ENCODE measurements at regions not wholly inside any gene's neighbourhood (a gene's known extent, or its start where the extent isn't known, plus 50 kb on each side); places are given as distances from the start of the nearest gene placed in this dataset.
"Not testable (repeated sequence)": the region's sequence is repeated elsewhere in the genome, so short reads cannot be mapped to it uniquely, and the experiment has no call there.

GRCh38 chr14:34381304-34381703, 80.7 kb downstream of the SPTSSA start:
- DNase-seq = not testable (repeated sequence)

GRCh38 chr14:34380471-34380845, 81.6 kb downstream of the SPTSSA start:
- no peak for DNase-seq

- DNase-seq = no peak
Observed at GRCh38 chr14:34379816-34380470, 82.1 kb downstream of the SPTSSA start.

- no peak for DNase-seq
Observed at GRCh38 chr14:34376649-34377267, 85.3 kb downstream of the SPTSSA start.

DNA sequence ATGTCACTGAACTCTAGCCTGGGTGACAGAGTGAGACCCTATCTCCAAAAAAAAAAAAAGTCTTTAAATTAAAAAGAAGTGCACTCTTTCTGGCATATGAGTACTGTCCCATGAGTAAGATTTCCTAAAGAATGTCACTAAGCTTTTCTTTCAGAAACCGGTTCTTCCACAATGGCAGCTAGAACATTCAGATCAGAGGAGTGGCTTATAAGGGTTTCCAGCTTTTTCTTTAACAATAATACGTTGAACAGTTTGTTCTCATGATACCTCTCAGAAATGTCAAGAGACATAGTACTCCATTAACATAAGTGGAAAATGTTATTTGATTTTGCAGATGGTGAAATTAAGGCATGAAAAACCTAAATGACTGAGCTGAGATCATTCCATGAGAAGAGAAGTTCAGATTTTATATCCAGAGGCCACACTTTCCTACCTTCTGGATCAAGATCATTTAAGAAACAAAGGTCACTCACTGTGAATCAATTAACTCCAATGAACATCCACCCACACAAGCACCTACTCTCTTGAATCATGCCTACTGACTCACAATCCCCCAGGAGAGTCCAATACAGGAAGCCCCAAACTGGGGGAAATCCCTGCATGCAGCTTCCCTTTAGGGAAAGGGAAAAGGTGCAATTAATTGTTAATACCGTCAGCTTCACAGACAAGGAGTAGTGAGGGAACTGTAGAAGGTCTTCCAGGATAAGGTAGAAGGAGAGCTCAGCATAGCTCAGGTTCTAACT, 86.9 kb downstream of the SPTSSA start:
- no peak for DNase-seq

GRCh38 chr14:34373191-34373590, 88.8 kb downstream of the SPTSSA start:
- no peak for DNase-seq

DNA sequence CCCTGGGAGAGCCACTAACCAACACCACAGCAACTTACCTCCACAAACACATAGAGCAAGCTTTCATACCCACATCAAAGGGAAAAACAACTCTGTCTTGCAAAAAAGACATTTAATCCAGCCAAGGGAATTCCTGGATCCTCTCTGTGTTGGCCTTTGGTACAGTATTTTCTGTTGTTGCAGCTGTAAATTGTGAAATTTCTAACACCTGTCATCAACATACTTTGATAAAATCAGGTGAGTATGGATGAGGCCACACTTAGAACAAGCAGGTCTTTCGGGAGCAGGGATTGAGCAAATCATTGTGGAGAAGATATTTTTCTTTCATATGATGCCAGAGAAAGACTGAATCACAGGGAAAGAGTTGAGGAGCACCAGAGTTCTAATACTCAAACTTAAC, 89.3 kb downstream of the SPTSSA start:
- no peak for DNase-seq

- DNase-seq = no peak
Observed at GRCh38 chr14:34369648-34370030, 92.4 kb downstream of the SPTSSA start.

GRCh38 chr14:34368971-34369647, 92.9 kb downstream of the SPTSSA start:
- no peak for DNase-seq

DNA sequence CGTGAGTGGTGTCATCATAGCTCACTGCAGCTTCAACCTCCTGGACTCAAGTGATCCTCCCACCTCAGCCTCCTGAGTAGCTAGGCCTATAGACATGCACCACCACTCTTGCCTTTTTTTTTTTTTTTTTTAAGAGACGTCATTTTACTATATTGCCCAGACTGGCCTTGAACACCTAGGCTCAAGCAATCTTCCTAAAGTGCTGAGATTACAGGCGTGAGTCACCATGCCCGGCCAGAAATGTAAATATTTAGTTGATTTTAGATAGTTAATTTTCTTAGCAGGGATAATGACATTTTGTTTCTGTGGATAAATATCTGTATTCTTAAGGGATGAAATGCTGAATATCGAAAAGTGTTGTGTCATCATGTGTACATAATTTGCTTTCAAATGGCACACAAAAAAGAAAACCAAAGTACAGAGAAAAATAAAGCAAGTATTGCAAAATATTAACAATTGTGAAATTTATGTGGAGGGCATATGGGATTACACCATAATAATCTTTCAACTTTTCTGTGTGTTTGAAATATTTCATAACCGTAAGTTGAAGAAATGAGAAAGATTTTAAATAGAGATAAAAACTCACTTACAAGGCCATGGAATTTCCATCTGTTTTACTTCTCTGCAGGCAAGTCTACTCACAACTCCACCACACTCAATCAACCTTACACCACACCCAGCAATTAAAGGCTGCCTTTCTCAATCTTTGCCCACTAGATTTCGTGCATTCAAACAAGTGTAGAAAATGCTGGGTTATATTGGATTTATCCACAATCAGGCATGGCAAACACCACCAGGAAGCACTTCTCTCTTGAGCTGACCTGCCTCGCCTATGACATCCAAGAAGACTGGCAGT, 93.7 kb downstream of the SPTSSA start:
- no peak for DNase-seq

DNA sequence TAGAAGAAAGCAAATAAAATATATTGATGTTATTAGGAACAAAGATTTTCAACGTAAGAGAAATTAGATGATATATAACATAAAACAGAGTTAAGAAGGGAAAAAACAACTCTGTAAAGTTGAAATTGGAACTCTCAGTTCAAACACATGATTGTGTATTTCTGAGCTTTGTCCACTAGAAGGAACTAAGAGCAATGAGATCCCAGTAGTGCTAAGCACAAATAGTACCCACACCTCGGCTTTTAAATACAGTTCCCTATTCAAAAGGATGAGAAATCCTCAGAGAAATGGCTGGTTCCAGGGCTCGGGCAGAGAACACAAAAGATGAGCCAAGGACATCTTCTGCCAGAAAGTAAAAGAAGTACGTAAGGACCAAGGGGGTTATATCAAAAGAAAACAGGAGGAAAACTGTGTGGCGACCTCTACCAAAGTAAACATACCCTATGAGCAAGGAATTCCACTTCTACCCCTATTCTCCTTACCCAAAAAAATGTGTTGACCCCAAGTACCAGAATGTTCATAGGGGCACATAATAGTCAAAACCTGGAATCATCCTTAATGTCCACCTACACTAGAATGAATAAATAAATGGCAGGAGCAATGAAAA, 96.6 kb downstream of the SPTSSA start:
- no peak for DNase-seq

GRCh38 chr14:34364201-34364600, 97.8 kb downstream of the SPTSSA start:
- DNase-seq = no peak

- DNase-seq = no peak
Observed at GRCh38 chr14:34363733-34364134, 98.3 kb downstream of the SPTSSA start.

GRCh38 chr14:34362641-34363251, 99.3 kb downstream of the SPTSSA start:
- DNase-seq = no peak

DNA sequence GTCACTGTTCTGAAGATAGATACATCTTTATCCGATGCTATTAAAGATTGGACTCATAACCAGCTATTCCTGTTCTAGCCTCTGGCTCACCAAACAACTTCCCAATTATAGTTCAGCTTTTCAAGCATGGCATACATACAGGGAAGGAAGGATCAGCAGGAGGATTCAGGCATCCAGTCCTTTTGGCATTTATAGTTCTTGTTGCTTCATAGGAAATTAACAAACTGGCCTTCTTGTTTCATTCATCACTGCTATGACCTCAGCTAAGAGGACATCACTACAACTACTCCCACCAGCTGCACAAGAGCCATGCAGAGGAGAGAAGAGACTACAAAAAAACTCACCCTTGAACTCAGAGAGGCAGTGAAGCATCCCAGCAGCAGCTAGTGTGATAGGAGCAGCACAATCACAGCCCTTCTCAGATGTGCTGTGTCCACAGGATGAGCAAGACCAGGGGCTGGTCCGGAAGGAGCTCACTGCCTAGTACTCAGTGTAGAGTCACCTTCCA, 100.5 kb downstream of the SPTSSA start:
- DNase-seq = no peak

- DNase-seq = no peak
Observed at GRCh38 chr14:34359420-34360117, 102.5 kb downstream of the SPTSSA start.

DNA sequence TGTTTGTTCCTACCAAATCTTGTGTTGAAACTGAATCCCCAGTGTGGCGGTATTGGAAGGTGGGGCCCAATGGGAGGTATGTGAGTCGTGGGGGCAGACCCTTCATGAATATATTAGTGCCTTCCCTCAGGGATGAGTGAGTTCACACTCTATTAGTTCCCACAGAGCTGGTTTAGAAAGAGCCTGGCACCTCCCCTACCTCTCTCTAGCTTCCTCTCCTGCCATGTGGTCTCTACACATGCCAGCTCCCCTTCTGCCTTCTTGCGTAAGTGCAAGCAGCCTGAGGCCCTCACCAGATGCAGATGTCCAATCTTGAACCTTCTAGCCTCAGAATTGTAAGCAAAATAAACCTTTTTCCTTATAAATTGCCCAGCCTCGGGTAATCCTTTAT, 105.8 kb downstream of the SPTSSA start:
- DNase-seq = no peak

- no peak for DNase-seq
Observed at GRCh38 chr14:34355584-34356263, 106.3 kb downstream of the SPTSSA start.

GRCh38 chr14:34354556-34354955, 107.5 kb downstream of the SPTSSA start:
- no peak for DNase-seq

- no peak for DNase-seq
Observed at GRCh38 chr14:34350903-34351302, 111.1 kb downstream of the SPTSSA start.
